ENCODE measurements at regions not wholly inside any gene's neighbourhood (a gene's known extent, or its start where the extent isn't known, plus 50 kb on each side); places are given as distances from the start of the nearest gene placed in this dataset.

DNA sequence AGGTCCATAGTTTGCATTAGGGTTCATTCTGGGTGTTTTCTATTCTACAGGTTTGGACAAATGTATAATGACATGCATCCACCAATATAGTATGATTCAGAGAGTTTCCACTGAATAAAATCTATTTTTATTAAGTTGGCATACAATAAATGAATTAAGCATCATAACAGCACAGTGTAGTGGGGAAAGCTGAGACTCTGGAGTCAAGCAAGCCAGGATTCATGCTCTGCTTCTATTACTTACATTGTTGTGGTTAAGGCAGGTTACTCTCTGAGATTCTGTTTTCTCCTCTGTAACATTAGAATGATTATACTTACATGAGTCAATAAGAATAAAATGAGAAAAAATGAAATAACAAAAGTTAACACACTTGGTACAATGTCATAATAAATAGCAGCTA, 131.3 kb downstream of the SLC30A10 start:
- TF ChIP-seq, protein P1, sequence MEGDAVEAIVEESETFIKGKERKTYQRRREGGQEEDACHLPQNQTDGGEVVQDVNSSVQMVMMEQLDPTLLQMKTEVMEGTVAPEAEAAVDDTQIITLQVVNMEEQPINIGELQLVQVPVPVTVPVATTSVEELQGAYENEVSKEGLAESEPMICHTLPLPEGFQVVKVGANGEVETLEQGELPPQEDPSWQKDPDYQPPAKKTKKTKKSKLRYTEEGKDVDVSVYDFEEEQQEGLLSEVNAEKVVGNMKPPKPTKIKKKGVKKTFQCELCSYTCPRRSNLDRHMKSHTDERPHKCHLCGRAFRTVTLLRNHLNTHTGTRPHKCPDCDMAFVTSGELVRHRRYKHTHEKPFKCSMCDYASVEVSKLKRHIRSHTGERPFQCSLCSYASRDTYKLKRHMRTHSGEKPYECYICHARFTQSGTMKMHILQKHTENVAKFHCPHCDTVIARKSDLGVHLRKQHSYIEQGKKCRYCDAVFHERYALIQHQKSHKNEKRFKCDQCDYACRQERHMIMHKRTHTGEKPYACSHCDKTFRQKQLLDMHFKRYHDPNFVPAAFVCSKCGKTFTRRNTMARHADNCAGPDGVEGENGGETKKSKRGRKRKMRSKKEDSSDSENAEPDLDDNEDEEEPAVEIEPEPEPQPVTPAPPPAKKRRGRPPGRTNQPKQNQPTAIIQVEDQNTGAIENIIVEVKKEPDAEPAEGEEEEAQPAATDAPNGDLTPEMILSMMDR (IDR thresholded peaks at IDR 0.05; ENCODE audit: insufficient read depth, low read length, poor library complexity, severe bottlenecking): no peak
- TF ChIP-seq EZH2phosphoT487 (conservative IDR thresholded peaks at IDR 0.05; ENCODE audit: low read length): no peak
